COLO829 (cell line): ENCODE measurements at regions not wholly inside any gene's neighbourhood (a gene's known extent, or its start where the extent isn't known, plus 50 kb on each side); places are given as distances from the start of the nearest gene placed in this dataset.

ENCODE experiments used
- DNase-seq: peaks from one replicate; pipeline ENCODE4 v3.0.0; 2012; ENCODE audit warnings: low spot score

DNA sequence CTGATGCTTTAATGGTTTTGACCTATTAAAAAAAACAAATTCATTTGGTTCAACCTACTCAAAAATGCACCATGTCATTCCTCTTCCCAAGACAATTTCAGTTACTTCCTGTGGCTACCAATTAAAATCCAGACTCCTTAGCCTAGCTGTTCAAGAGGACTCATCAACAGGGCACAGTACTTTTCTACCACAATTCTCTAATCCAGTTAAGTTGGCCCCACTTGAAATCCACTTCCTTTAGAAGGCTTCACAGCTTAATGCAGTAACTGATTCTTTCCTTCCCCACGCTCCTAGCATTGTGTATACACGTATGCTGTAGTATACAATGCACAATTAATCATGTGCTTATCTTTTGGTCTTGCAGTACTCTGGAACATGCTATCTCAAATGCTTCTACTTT is 129.8 kb downstream of the UGT8 start:
- DNase-seq, result no peak

DNA sequence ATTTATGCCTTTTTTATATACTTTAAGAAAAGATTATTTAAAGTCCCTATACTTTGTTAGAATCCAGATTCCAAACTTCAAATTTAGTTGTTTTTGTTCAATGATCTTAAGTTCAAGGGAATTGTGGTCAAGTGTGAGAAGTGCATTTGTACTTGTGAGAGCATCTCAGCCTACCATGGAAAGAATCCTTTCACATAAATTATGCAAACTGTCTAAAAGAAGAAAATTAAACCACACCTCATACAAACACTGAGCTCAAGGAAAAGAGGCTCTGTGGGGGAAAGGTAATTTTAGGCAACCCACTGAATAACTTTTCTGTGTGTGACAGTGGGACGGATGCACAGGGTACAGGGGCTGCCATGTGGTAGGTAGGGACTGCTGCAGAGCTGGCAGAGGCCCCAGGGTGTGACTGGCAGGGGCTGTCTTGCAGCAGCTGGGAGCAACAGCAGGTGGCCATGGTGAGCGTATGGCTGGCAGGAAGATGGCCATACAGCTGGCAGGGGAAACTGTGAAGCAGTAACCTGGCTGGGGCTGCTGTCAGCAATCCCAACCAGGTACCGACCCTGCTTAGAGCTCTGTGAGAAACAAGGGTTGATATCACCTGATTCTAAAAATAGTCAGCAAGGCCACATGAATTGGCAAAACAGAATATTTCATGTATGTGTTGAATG is 130.6 kb downstream of the UGT8 start:
- no peak for DNase-seq

DNA sequence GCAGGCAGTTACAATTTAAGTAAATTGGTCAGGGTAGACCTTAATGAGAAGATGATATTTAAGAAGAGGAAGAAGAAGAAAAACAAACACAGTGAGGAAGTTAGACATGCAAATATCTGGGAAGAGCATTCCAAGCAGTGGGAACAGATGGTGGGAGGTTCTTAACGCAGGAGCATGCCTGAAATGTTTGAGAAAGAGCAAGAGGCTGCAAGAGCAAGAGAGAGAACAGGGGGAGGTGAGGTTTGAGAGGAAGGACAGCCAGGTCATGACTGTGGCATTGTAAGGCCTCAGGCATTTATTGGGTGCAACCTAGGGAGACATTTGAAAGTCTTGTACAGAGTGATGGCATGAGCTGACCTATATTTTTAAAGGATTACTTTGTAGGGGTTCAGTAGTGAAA is 136.0 kb downstream of the UGT8 start:
- no peak for DNase-seq

GRCh38 chr4:114752391-114753165 is 154.0 kb downstream of the UGT8 start:
- DNase-seq, result peak; percentile 7

DNA sequence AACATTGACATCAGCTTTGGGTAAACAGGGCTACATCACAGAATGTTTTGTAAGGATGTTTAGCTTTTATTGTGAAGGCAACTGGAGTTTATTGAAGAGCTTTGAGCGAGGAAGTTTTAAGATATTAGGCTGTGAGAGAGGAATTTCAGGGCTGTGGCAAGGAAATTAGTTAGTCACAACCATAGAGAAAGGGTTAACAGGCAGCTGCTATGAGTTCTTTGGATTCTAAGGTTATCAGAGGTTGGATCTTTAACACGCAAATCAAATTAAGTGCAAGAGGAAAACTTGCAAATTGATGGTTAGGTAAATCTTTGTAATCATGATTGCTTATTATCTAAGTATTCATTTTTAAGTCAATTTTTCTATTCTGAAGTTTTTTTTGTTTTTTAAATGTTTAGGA is 156.0 kb downstream of the UGT8 start:
- no peak for DNase-seq

DNA sequence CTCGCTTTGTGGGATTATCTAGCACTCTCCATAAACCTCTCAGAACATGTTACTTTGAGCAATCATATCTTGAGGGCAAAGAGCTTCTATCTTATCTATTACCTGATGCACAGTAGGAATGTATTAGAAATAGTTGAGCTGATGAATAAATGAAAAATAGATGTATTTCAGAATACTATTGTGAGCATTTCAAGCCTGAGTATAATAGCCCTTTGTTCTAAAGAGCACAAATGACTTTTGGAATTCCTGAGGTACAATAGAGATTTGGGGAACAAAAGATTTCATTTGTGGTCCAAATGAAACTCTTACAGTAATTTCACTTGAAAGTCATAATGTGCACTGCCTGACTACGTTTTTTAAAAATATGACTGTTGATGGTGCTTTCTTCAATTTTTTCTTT is 159.5 kb downstream of the UGT8 start:
- DNase-seq, result no peak

GRCh38 chr4:114768501-114768900 is 169.9 kb downstream of the UGT8 start:
- DNase-seq, result no peak

- no peak for DNase-seq
These were observed 172.0 kb downstream of the UGT8 start for GRCh38 chr4:114770624-114771023.

GRCh38 chr4:114773339-114773738 is 174.7 kb downstream of the UGT8 start:
- no peak for DNase-seq
